Kidney (tissue), 13 donors: ENCODE measurements at regions not wholly inside any gene's neighbourhood (a gene's known extent, or its start where the extent isn't known, plus 50 kb on each side); places are given as distances from the start of the nearest gene placed in this dataset.

Experiments used
- DNase-seq, 5 donors: peaks; one replicate each; pipeline ENCODE4 v3.0.0-alpha.2; 2013 to 2020
- FAIRE-seq: peaks from 2 replicates; lab custom pipeline; 2012; peaks lifted over from hg19 to GRCh38; lab: Jason Lieb, UNC
- H3K27ac ChIP-seq, 2 donors: one replicate each; pipeline ENCODE4 v1.7.0; 2013; ENCODE audit warnings: low read depth in 2 of 2, low read length in 2 of 2, inconsistent platforms in 1 of 2
- H3K27me3 ChIP-seq: one replicate; pipeline ENCODE4 v1.7.1; 2013; ENCODE audit warnings: low read length, inconsistent platforms; ENCODE audit not compliant: control insufficient read depth, insufficient read depth
- H3K36me3 ChIP-seq, 3 donors: one replicate each; pipeline versions ENCODE4 v1.7.0 to v1.7.1; 2013; ENCODE audit warnings: low read length in 3 of 3, control low read depth in 1 of 3, inconsistent platforms in 1 of 3; ENCODE audit not compliant: insufficient read depth in 3 of 3, control insufficient read depth in 2 of 3
- H3K4me1 ChIP-seq, 3 donors: one replicate each; pipeline versions ENCODE4 v1.7.0 to v1.7.1; 2013; ENCODE audit warnings: low read length in 3 of 3, inconsistent platforms in 1 of 3, low read depth in 1 of 3; ENCODE audit not compliant: control insufficient read depth in 2 of 3, insufficient read depth in 2 of 3
- H3K4me3 ChIP-seq, 3 donors: one replicate each; pipeline versions ENCODE4 v1.7.0 to v1.8.1; 2013; ENCODE audit warnings: low read length in 3 of 3, control low read depth in 1 of 3, inconsistent platforms in 1 of 3
- H3K9ac ChIP-seq, 3 donors: one replicate each; pipeline versions ENCODE4 v1.7.0 to v1.7.1; 2013; ENCODE audit warnings: low read length in 3 of 3, control low read depth in 1 of 3, inconsistent platforms in 1 of 3
- H3K9me3 ChIP-seq, 3 donors: one replicate each; pipeline versions ENCODE4 v1.7.0 to v1.7.1; 2013; ENCODE audit warnings: low read length in 3 of 3, control low read depth in 1 of 3, inconsistent platforms in 1 of 3; ENCODE audit not compliant: control insufficient read depth in 2 of 3, insufficient read depth in 1 of 3
- CTCF ChIP-seq: IDR thresholded peaks from 3 replicates; pipeline ENCODE4 v1.5.1; 2012; ENCODE audit warnings: mild to moderate bottlenecking, moderate library complexity, borderline replicate concordance; ENCODE audit not compliant: insufficient read depth; ENCODE audit errors: extremely low read depth
- intact Hi-C: fragments of 100-400 bp; cut with DNase I; formaldehyde crosslinking; loops from one replicate; pipeline ENCODE4 v1.11.1; 2022
- donor health status: control.
- donor health status: control.
- donor health status: control.
- donor health status: control.
- donor health status: control.
- donor health status: DM: yes; HTN: yes; CAD: no.
- donor health status: Normal renal cell carcinoma (clear cell type).

GRCh38 chr16:9383281-9383680, 291.8 kb downstream of the HAPSTR1 start:
- Histone ChIP-seq H3K9ac (no peak overlapping the region), H3K36me3 (no peaks in the 10 kb centered on the region), H3K4me1 (no peaks in the 10 kb centered on the region), H3K27me3 (no peaks in the 10 kb centered on the region), H3K4me3 (no peak overlapping the region), H3K27ac (no peak overlapping the region), H3K9me3 (peaks cover 0 to 5% (median 2%) of the 10 kb centered on the region in 3 donors)
- DNase-seq (no peak), FAIRE-seq (no peak)
- intact Hi-C loops, result no loop called here
- TF ChIP-seq CTCF, result no peak

GRCh38 chr16:9384141-9384540, 292.7 kb downstream of the HAPSTR1 start:
- H3K36me3 ChIP-seq, result no peaks in the 10 kb centered on the region
- no peaks in the 10 kb centered on the region for H3K4me1 ChIP-seq
- FAIRE-seq (no peak), DNase-seq (no peak)
- H3K27me3 ChIP-seq, result no peaks in the 10 kb centered on the region
- no peak for TF ChIP-seq CTCF
- H3K9ac ChIP-seq, result no peak overlapping the region
- H3K9me3 ChIP-seq, result peaks cover 0 to 5% (median 2%) of the 10 kb centered on the region in 3 donors
- no peak overlapping the region for H3K4me3 ChIP-seq
- H3K27ac ChIP-seq, result no peak overlapping the region
- intact Hi-C loops, result no loop called here

GRCh38 chr16:9389543-9390207, 298.2 kb downstream of the HAPSTR1 start:
- Histone ChIP-seq H3K27me3 (no peaks in the 10 kb centered on the region), H3K9me3 (peaks cover 0 to 10% (median 0%) of the 10 kb centered on the region in 3 donors), H3K9ac (no peak overlapping the region), H3K27ac (no peak overlapping the region), H3K4me3 (no peak overlapping the region), H3K4me1 (no peaks in the 10 kb centered on the region), H3K36me3 (no peaks in the 10 kb centered on the region)
- no peak for TF ChIP-seq CTCF
- DNase-seq, result no peak
- intact Hi-C loops, result no loop called here
- no peak for FAIRE-seq

- H3K9me3 ChIP-seq, result peaks cover 0 to 6% (median 0%) of the 10 kb centered on the region in 3 donors
- H3K27me3 ChIP-seq, result no peaks in the 10 kb centered on the region
- TF ChIP-seq CTCF, result no peak
- intact Hi-C loops, result no loop called here
- H3K4me3 ChIP-seq, result no peak overlapping the region
- no peaks in the 10 kb centered on the region for H3K36me3 ChIP-seq
- FAIRE-seq, result no peak
- DNase-seq, result no peak
- no peak overlapping the region for H3K9ac ChIP-seq
- H3K4me1 ChIP-seq, result no peaks in the 10 kb centered on the region
- no peak overlapping the region for H3K27ac ChIP-seq
These were observed 301.5 kb downstream of the HAPSTR1 start for GRCh38 chr16:9392956-9393355.
